ENCODE measurements at regions not wholly inside any gene's neighbourhood (a gene's known extent, or its start where the extent isn't known, plus 50 kb on each side); places are given as distances from the start of the nearest gene placed in this dataset.

GRCh38 chr3:95200384-95200783, 1137.5 kb downstream of the NSUN3 start:
- TF ChIP-seq CTCF (IDR thresholded peaks at IDR 0.05; ENCODE audit: borderline replicate concordance, control extremely low read depth, extremely low read depth, insufficient read depth, missing control alignments): no peak
- in situ Hi-C loops (cut with MboI; ENCODE audit: low sequenced_read_pairs, unreplicated experiment): no loop called here
- no peak for DNase-seq (ENCODE audit: low spot score)

GRCh38 chr3:95210878-95211277, 1148.0 kb downstream of the NSUN3 start:
- DNase-seq (ENCODE audit: low spot score): no peak
- in situ Hi-C loops (cut with MboI; ENCODE audit: low sequenced_read_pairs, unreplicated experiment): no loop called here
- TF ChIP-seq CTCF (IDR thresholded peaks at IDR 0.05; ENCODE audit: borderline replicate concordance, control extremely low read depth, extremely low read depth, insufficient read depth, missing control alignments): no peak

- no peak for TF ChIP-seq CTCF (IDR thresholded peaks at IDR 0.05; ENCODE audit: borderline replicate concordance, control extremely low read depth, extremely low read depth, insufficient read depth, missing control alignments)
- DNase-seq (ENCODE audit: low spot score): no peak
- in situ Hi-C loops (cut with MboI; ENCODE audit: low sequenced_read_pairs, unreplicated experiment): no loop called here
Measured at GRCh38 chr3:95212117-95212516, 1149.3 kb downstream of the NSUN3 start.

- no peak for DNase-seq (ENCODE audit: low spot score)
- in situ Hi-C loops (cut with MboI; ENCODE audit: low sequenced_read_pairs, unreplicated experiment): no loop called here
- no peak for TF ChIP-seq CTCF (IDR thresholded peaks at IDR 0.05; ENCODE audit: borderline replicate concordance, control extremely low read depth, extremely low read depth, insufficient read depth, missing control alignments)
Measured at GRCh38 chr3:95215437-95215957, 1152.6 kb downstream of the NSUN3 start.

GRCh38 chr3:95217661-95218060, 1154.8 kb downstream of the NSUN3 start:
- in situ Hi-C loops (cut with MboI; ENCODE audit: low sequenced_read_pairs, unreplicated experiment): no loop called here
- TF ChIP-seq CTCF (IDR thresholded peaks at IDR 0.05; ENCODE audit: borderline replicate concordance, control extremely low read depth, extremely low read depth, insufficient read depth, missing control alignments): no peak
- DNase-seq (ENCODE audit: low spot score): no peak

GRCh38 chr3:95218484-95218883, 1155.6 kb downstream of the NSUN3 start:
- in situ Hi-C loops (cut with MboI; ENCODE audit: low sequenced_read_pairs, unreplicated experiment): no loop called here
- TF ChIP-seq CTCF (IDR thresholded peaks at IDR 0.05; ENCODE audit: borderline replicate concordance, control extremely low read depth, extremely low read depth, insufficient read depth, missing control alignments): no peak

GRCh38 chr3:95226437-95226836, 1163.6 kb downstream of the NSUN3 start:
- no peak for TF ChIP-seq CTCF (IDR thresholded peaks at IDR 0.05; ENCODE audit: borderline replicate concordance, control extremely low read depth, extremely low read depth, insufficient read depth, missing control alignments)
- DNase-seq (ENCODE audit: low spot score): no peak
- in situ Hi-C loops (cut with MboI; ENCODE audit: low sequenced_read_pairs, unreplicated experiment): no loop called here

More at GRCh38 chr3:95218484-95218883, 1155.6 kb downstream of the NSUN3 start:
- no peak for DNase-seq (ENCODE audit: low spot score)
